ENCODE measurements at regions not wholly inside any gene's neighbourhood (a gene's known extent, or its start where the extent isn't known, plus 50 kb on each side); places are given as distances from the start of the nearest gene placed in this dataset.

- no peak overlapping the region for H3K4me2 ChIP-seq (ENCODE audit: low read length)
- H2AFZ ChIP-seq (ENCODE audit: low read depth, low read length) = no peak overlapping the region
- no peak overlapping the region for H3K27ac ChIP-seq (ENCODE audit: low read length)
- H3K27me3 ChIP-seq (ENCODE audit: insufficient read depth, low read depth, low read length) = no peaks in the 10 kb centered on the region
- no peaks in the 10 kb centered on the region for H3F3A ChIP-seq (ENCODE audit: insufficient read depth, low read length, poor library complexity, severe bottlenecking)
- H3K9me2 ChIP-seq (ENCODE audit: insufficient read depth, low read length) = no peaks in the 10 kb centered on the region
- H3K4me3 ChIP-seq (ENCODE audit: low read length) = no peak overlapping the region
- H4K20me1 ChIP-seq (ENCODE audit: insufficient read depth) = no peaks in the 10 kb centered on the region
- no peak overlapping the region for H3K9ac ChIP-seq (ENCODE audit: low read length)
- TF ChIP-seq RAD21 (conservative IDR thresholded peaks at IDR 0.05) (no peak), MXI1 (conservative IDR thresholded peaks at IDR 0.05; ENCODE audit: poor library complexity, severe bottlenecking) (no peak), SMC3 (conservative IDR thresholded peaks at IDR 0.05; ENCODE audit: poor library complexity) (no peak), POLR2AphosphoS5 (IDR thresholded peaks at IDR 0.05) (no peak), EZH2 (IDR thresholded peaks at IDR 0.05; ENCODE audit: borderline replicate concordance, insufficient read depth, low read length, poor library complexity, severe bottlenecking) (no peak), TAF1 (IDR thresholded peaks at IDR 0.05; ENCODE audit: low read depth) (no peak)
- no peaks in the 10 kb centered on the region for H3K9me3 ChIP-seq (ENCODE audit: low read length)
- H3K36me3 ChIP-seq (ENCODE audit: insufficient read depth, low read length) = no peaks in the 10 kb centered on the region
- H3K79me2 ChIP-seq (replicated peaks; ENCODE audit: insufficient read depth, low read length) = no peaks in the 10 kb centered on the region
These were observed 120.4 kb upstream of the GRIA4 start for GRCh38 chr11:105489446-105489845.

GRCh38 chr11:105486929-105487328, 122.9 kb upstream of the GRIA4 start:
- no peak overlapping the region for H3K9ac ChIP-seq (ENCODE audit: low read length)
- H3K79me2 ChIP-seq (replicated peaks; ENCODE audit: insufficient read depth, low read length) = no peaks in the 10 kb centered on the region
- no peak overlapping the region for H3K4me3 ChIP-seq (ENCODE audit: low read length)
- no peaks in the 10 kb centered on the region for H3K9me3 ChIP-seq (ENCODE audit: low read length)
- no peak overlapping the region for H2AFZ ChIP-seq (ENCODE audit: low read depth, low read length)
- H3F3A ChIP-seq (ENCODE audit: insufficient read depth, low read length, poor library complexity, severe bottlenecking) = no peaks in the 10 kb centered on the region
- TF ChIP-seq EZH2 (IDR thresholded peaks at IDR 0.05; ENCODE audit: borderline replicate concordance, insufficient read depth, low read length, poor library complexity, severe bottlenecking) = no peak
- no peak for TF ChIP-seq REST (IDR thresholded peaks at IDR 0.05; ENCODE audit: borderline replicate concordance)
- no peak for TF ChIP-seq EP300 (conservative IDR thresholded peaks at IDR 0.05; ENCODE audit: poor library complexity, severe bottlenecking)
- TF ChIP-seq TAF1 (IDR thresholded peaks at IDR 0.05; ENCODE audit: low read depth) = no peak
- no peak for TF ChIP-seq SMC3 (conservative IDR thresholded peaks at IDR 0.05; ENCODE audit: poor library complexity)
- no peak for TF ChIP-seq CTCF (IDR thresholded peaks at IDR 0.05; ENCODE audit: poor library complexity, severe bottlenecking)
- TF ChIP-seq MXI1 (conservative IDR thresholded peaks at IDR 0.05; ENCODE audit: poor library complexity, severe bottlenecking) = no peak
- no peak for TF ChIP-seq RAD21 (conservative IDR thresholded peaks at IDR 0.05)
- TF ChIP-seq POLR2AphosphoS5 (IDR thresholded peaks at IDR 0.05) = no peak
- no peak overlapping the region for H3K4me2 ChIP-seq (ENCODE audit: low read length)
- H3K36me3 ChIP-seq (ENCODE audit: insufficient read depth, low read length) = no peaks in the 10 kb centered on the region
- H3K9me2 ChIP-seq (ENCODE audit: insufficient read depth, low read length) = no peaks in the 10 kb centered on the region
- H3K27ac ChIP-seq (ENCODE audit: low read length) = no peak overlapping the region
- H4K20me1 ChIP-seq (ENCODE audit: insufficient read depth) = no peaks in the 10 kb centered on the region
- H3K27me3 ChIP-seq (ENCODE audit: insufficient read depth, low read depth, low read length) = no peaks in the 10 kb centered on the region
